H1 (cell line): ENCODE measurements at regions not wholly inside any gene's neighbourhood (a gene's known extent, or its start where the extent isn't known, plus 50 kb on each side); places are given as distances from the start of the nearest gene placed in this dataset.
"Not testable (repeated sequence)": the region's sequence is repeated elsewhere in the genome, so short reads cannot be mapped to it uniquely, and the experiment has no call there.

ENCODE experiments used
- CTCF ChIA-PET: fragments of 300-600 bp; sonication (Branson Sonifier 250); formaldehyde crosslinking; loops from one replicate; lab custom pipeline; 2021; ENCODE audit not compliant: partially characterized antibody; lab: Charles Lee
- POLR2A ChIA-PET: fragments of 300-600 bp; sonication (Branson Sonifier 250); formaldehyde crosslinking; loops from one replicate; lab custom pipeline; 2021; ENCODE audit warnings: inconsistent platforms; ENCODE audit not compliant: partially characterized antibody; lab: Charles Lee
- DNase-seq, 2 experiments: peaks; one replicate each; pipeline versions ENCODE4 v3.0.0 to v3.0.0-alpha.2; 2010 to 2022; ENCODE audit warnings: low spot score in 2 of 2, low read depth in 1 of 2, mixed read lengths in 1 of 2
- FAIRE-seq: peaks from 2 replicates; lab custom pipeline; 2011; peaks lifted over from hg19 to GRCh38; lab: Jason Lieb, UNC
- H2AFZ ChIP-seq: 2 replicates; pipeline ENCODE4 v1.8.1; 2012; ENCODE audit warnings: low read length, inconsistent platforms
- H2AK5ac ChIP-seq: 2 replicates; pipeline ENCODE4 v1.6.1; 2013; ENCODE audit warnings: low read depth, low read length
- H2BK120ac ChIP-seq: replicated peaks from 2 replicates; pipeline ENCODE3; 2013; ENCODE audit warnings: low read depth, low read length, inconsistent platforms
- H2BK12ac ChIP-seq: 2 replicates; pipeline ENCODE4 v1.6.1; 2013; ENCODE audit warnings: low read depth, low read length
- H2BK15ac ChIP-seq: 2 replicates; pipeline ENCODE4 v1.6.1; 2013; ENCODE audit warnings: low read length
- H2BK20ac ChIP-seq: 2 replicates; pipeline ENCODE4 v1.6.1; 2013; ENCODE audit warnings: low read length
- H2BK5ac ChIP-seq: 2 replicates; pipeline ENCODE4 v1.6.1; 2013; ENCODE audit warnings: low read depth, low read length
- H3K14ac ChIP-seq: 2 replicates; pipeline ENCODE4 v1.6.1; 2013; ENCODE audit warnings: inconsistent platforms; ENCODE audit not compliant: insufficient read length
- H3K18ac ChIP-seq: 2 replicates; pipeline ENCODE4 v1.6.1; 2013; ENCODE audit warnings: low read length; ENCODE audit errors: extremely low read depth
- H3K23ac ChIP-seq: 2 replicates; pipeline ENCODE4 v1.6.1; 2013; ENCODE audit warnings: inconsistent platforms; ENCODE audit not compliant: insufficient read length
- H3K23me2 ChIP-seq: 2 replicates; pipeline ENCODE4 v1.6.1; 2013; ENCODE audit warnings: low read depth, low read length
- H3K27ac ChIP-seq: 2 replicates; pipeline ENCODE4 v1.6.1; 2011; ENCODE audit warnings: low read depth, low read length, inconsistent platforms
- H3K27me3 ChIP-seq, 4 experiments: replicated peaks in 1 of 4; 1 replicate in 1 of 4; 2 replicates in 3 of 4; pipeline versions ENCODE4 v1.6.1 to v1.8.1; 2011 to 2013; ENCODE audit warnings: low read length in 3 of 4, mild to moderate bottlenecking in 3 of 4, inconsistent platforms in 2 of 4, mixed read lengths in 2 of 4, moderate library complexity in 1 of 4; ENCODE audit not compliant: control insufficient read depth in 3 of 4, insufficient read depth in 3 of 4; ENCODE audit errors: extremely low read depth in 1 of 4
- H3K36me3 ChIP-seq, 4 experiments: 2 replicates each; pipeline versions ENCODE4 v1.6.1 to v1.8.1; 2011 to 2013; ENCODE audit warnings: mild to moderate bottlenecking in 4 of 4, low read length in 3 of 4, moderate library complexity in 2 of 4, control low read depth in 1 of 4, inconsistent platforms in 1 of 4; ENCODE audit not compliant: insufficient read depth in 4 of 4, control insufficient read depth in 2 of 4
- H3K4ac ChIP-seq: replicated peaks from 2 replicates; pipeline ENCODE3; 2013; ENCODE audit warnings: low read length, low read depth, mixed read lengths, inconsistent platforms; ENCODE audit not compliant: insufficient read length
- H3K4me1 ChIP-seq, 4 experiments: replicated peaks in 1 of 4; 1 replicate in 1 of 4; 2 replicates in 3 of 4; pipeline versions ENCODE4 v1.6.1 to v1.8.1; 2011 to 2013; ENCODE audit warnings: low read length in 3 of 4, inconsistent platforms in 2 of 4, mixed read lengths in 1 of 4; ENCODE audit not compliant: insufficient read depth in 4 of 4, control insufficient read depth in 3 of 4
- H3K4me2 ChIP-seq, 2 experiments: 2 replicates each; pipeline versions ENCODE4 v1.6.1 to v1.8.1; 2011 to 2013; ENCODE audit warnings: low read depth in 2 of 2, low read length in 2 of 2, control low read depth in 1 of 2, inconsistent platforms in 1 of 2, mild to moderate bottlenecking in 1 of 2; ENCODE audit not compliant: insufficient read depth in 1 of 2
- H3K4me3 ChIP-seq, 4 experiments: fragments of 200-600, 300-600 bp in 1 of 4; sonication (generic), shearing (Covaris generic), sonication (Bioruptor Twin) in 1 of 4; 2 replicates each; pipeline versions ENCODE4 v1.5.1 to v1.8.1; 2011 to 2016; ENCODE audit warnings: low read length in 4 of 4, low read depth in 3 of 4, control low read depth in 2 of 4, inconsistent platforms in 2 of 4, mild to moderate bottlenecking in 2 of 4, mixed read lengths in 1 of 4, moderate library complexity in 1 of 4; ENCODE audit not compliant: insufficient read depth in 2 of 4; ENCODE audit errors: extremely low read depth in 1 of 4
- H3K56ac ChIP-seq: replicated peaks from 2 replicates; pipeline ENCODE3; 2013; ENCODE audit warnings: low read depth, mild to moderate bottlenecking, mixed read lengths, low read length, inconsistent platforms; ENCODE audit not compliant: insufficient read length
- H3K79me1 ChIP-seq: 2 replicates; pipeline ENCODE4 v1.6.1; 2013; ENCODE audit warnings: low read depth, low read length, control low read depth
- H3K79me2 ChIP-seq, 2 experiments: 2 replicates each; pipeline versions ENCODE4 v1.6.1 to v1.8.1; 2012 to 2013; ENCODE audit warnings: low read length in 2 of 2, mild to moderate bottlenecking in 2 of 2, inconsistent platforms in 1 of 2; ENCODE audit not compliant: insufficient read depth in 2 of 2, control insufficient read depth in 1 of 2
- H3K9ac ChIP-seq, 4 experiments: replicated peaks in 1 of 4; 1 replicate in 1 of 4; 2 replicates in 3 of 4; pipeline versions ENCODE4 v1.6.1 to v1.8.1; 2011 to 2013; ENCODE audit warnings: low read depth in 3 of 4, low read length in 3 of 4, control low read depth in 2 of 4, mild to moderate bottlenecking in 2 of 4, moderate library complexity in 2 of 4, inconsistent platforms in 1 of 4; ENCODE audit errors: extremely low read depth in 1 of 4
- H3K9me3 ChIP-seq, 2 experiments: 2 replicates each; pipeline versions ENCODE4 v1.6.1 to v1.8.1; 2012 to 2013; ENCODE audit warnings: mild to moderate bottlenecking in 2 of 2, moderate library complexity in 2 of 2, control low read depth in 1 of 2, inconsistent platforms in 1 of 2, low read depth in 1 of 2, low read length in 1 of 2, mixed read lengths in 1 of 2; ENCODE audit not compliant: insufficient read depth in 2 of 2
- H4K20me1 ChIP-seq, 2 experiments: replicated peaks in 1 of 2; 2 replicates each; pipeline versions ENCODE3 to v1.8.1; 2011 to 2013; ENCODE audit warnings: inconsistent platforms in 2 of 2, low read length in 2 of 2, mild to moderate bottlenecking in 1 of 2; ENCODE audit not compliant: insufficient read depth in 2 of 2, control insufficient read depth in 1 of 2
- H4K5ac ChIP-seq: 2 replicates; pipeline ENCODE4 v1.6.1; 2013; ENCODE audit warnings: low read length, low read depth, mixed read lengths, inconsistent platforms; ENCODE audit not compliant: insufficient read length
- H4K8ac ChIP-seq: 2 replicates; pipeline ENCODE4 v1.8.0; 2013; ENCODE audit warnings: mild to moderate bottlenecking, moderate library complexity, low read length, inconsistent platforms; ENCODE audit not compliant: insufficient read depth; ENCODE audit errors: extremely low read depth
- H4K91ac ChIP-seq: replicated peaks from 2 replicates; pipeline ENCODE3; 2013; ENCODE audit warnings: low read length, mixed read lengths, inconsistent platforms; ENCODE audit not compliant: insufficient read length
- WGBS, 2 experiments: shearing (Covaris generic) in 1 of 2; methylation state at CpG; one replicate each; pipeline versions ENCODE4 v1.1.6 to v1.1.7; 2013 to 2015; ENCODE audit warnings: low lambda C conversion rate in 2 of 2, mixed read lengths in 2 of 2, inconsistent platforms in 1 of 2, low coverage in 1 of 2, missing lambda C conversion rate in 1 of 2; ENCODE audit not compliant: insufficient replicate concordance in 2 of 2, insufficient coverage in 1 of 2, insufficient read length in 1 of 2; ENCODE audit errors: extremely low coverage in 1 of 2, missing lambda C conversion rate in 1 of 2; 5-methylcytosine and 5-hydroxymethylcytosine counted together

DNA sequence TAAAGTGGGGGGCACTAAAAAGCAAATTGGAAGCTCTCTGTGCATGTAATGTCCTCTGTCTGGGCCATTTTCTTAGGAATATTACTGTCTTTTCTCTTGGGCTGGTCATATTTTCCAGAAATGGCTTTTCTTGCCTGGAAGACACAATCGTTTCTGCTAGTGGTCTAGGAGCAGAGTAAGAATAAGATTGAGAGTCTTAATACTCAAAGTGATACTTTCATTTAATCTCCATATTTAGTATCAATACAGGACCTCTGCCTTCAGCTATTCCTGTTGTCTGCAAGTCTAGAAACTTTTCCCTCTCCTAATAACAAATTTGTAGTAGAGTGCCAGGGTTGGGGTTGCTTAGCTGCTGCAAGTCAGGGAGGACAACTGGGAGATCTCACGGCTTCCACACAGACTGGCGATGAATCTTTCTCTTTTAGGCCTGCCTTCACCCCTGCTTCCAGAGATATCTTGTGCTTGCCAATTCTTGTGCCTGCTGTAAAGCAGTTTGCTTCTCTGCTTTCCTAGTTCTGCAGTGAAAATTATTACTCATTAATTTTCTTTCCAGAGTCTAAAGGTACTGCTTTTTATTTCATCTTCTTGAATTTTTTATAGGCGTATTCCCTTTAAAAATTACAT, 149.6 kb downstream of the KBTBD2 start:
- H3K18ac ChIP-seq, H3K14ac ChIP-seq, H3K79me2 ChIP-seq, H2BK5ac ChIP-seq, DNase-seq, H4K8ac ChIP-seq, H2AK5ac ChIP-seq, H2BK20ac ChIP-seq, H4K5ac ChIP-seq, H2BK120ac ChIP-seq, H3K79me1 ChIP-seq, H4K20me1 ChIP-seq, H3K27me3 ChIP-seq, POLR2A ChIA-PET, H3K9ac ChIP-seq, H4K91ac ChIP-seq, H2BK15ac ChIP-seq, CTCF ChIA-PET, H3K4ac ChIP-seq, H3K4me1 ChIP-seq, FAIRE-seq, H3K4me3 ChIP-seq, H3K4me2 ChIP-seq, H3K27ac ChIP-seq, H3K23ac ChIP-seq, H3K36me3 ChIP-seq, H2BK12ac ChIP-seq, H3K9me3 ChIP-seq, H3K23me2 ChIP-seq, H3K56ac ChIP-seq, H2AFZ ChIP-seq: not testable (repeated sequence)
- 93% methylated on average over 4 of the region's 4 CpGs; no CpG with 5 or more reads in 1 of the 2 experiments for WGBS, 2 experiments

DNA sequence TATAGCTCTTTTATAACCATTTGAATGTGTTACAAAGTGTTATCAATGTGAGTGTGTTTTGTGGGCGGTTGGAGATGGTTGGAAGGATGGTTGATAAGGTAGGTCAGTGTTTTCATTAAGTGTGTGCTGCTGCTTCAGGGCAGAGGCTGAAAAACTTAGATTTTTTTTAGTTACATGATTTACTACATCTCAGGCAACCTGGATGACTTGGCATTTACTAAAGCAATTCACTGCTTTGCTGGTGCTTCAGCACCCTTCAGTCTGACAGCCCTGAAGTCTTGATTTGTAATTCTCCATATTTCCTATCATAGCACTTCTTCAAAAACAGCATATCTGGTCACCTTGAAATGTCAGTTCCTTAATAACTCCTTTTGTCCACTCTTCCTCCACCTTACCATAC, 151.8 kb downstream of the KBTBD2 start:
- H2BK120ac ChIP-seq, H2BK12ac ChIP-seq, H3K4me1 ChIP-seq, H3K18ac ChIP-seq, H3K23me2 ChIP-seq, CTCF ChIA-PET, H3K79me1 ChIP-seq, H2AK5ac ChIP-seq, H3K23ac ChIP-seq, H2AFZ ChIP-seq, H3K79me2 ChIP-seq, H2BK15ac ChIP-seq, H3K9ac ChIP-seq, H4K20me1 ChIP-seq, H4K5ac ChIP-seq, H4K8ac ChIP-seq, H2BK5ac ChIP-seq, H2BK20ac ChIP-seq, FAIRE-seq, H3K9me3 ChIP-seq, H3K27me3 ChIP-seq, H3K36me3 ChIP-seq, H3K4me2 ChIP-seq, H3K4ac ChIP-seq, H3K56ac ChIP-seq, H3K14ac ChIP-seq, H3K4me3 ChIP-seq, H4K91ac ChIP-seq, POLR2A ChIA-PET, DNase-seq, H3K27ac ChIP-seq: not testable (repeated sequence)
- 71% methylated on average over 1 of the region's 1 CpG; no CpG with 5 or more reads in 1 of the 2 experiments for WGBS, 2 experiments
